ENCODE measurements at regions not wholly inside any gene's neighbourhood (a gene's known extent, or its start where the extent isn't known, plus 50 kb on each side); places are given as distances from the start of the nearest gene placed in this dataset.

DNA sequence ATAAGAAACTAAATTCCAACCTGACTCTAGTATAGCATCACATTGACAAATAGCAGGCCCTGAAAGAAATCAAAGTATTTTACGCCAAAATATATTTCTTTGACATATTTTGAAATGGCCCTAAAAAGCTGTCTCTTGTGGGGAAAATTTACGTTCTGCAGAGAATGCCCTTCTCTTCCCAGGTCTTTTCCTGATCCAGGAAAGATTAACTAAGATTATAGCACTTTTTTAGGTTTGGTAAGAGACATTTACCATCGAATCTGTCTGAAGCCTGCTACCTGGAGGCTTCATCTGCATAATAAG, 121.1 kb downstream of the ATXN3L start:
- H4K20me1 ChIP-seq (ENCODE audit: control insufficient read depth, insufficient read depth, low read length, poor library complexity, severe bottlenecking): no peaks in the 10 kb centered on the region
- no peak overlapping the region for H3K4me2 ChIP-seq (replicated peaks; ENCODE audit: low read depth, low read length, poor library complexity, severe bottlenecking)
- no peak for DNase-seq
- ATAC-seq (ENCODE audit: low read depth): no peak
- H3K9me3 Mint-ChIP-seq (ENCODE audit: insufficient read depth): no peaks in the 10 kb centered on the region
- H3K9me3 ChIP-seq (ENCODE audit: control extremely low read depth in 1 of 3, control insufficient read depth in 2 of 3, insufficient read depth in 1 of 3, low read length in 2 of 3): no peaks in the 10 kb centered on the region
- no peak overlapping the region for H3K4me3 ChIP-seq (ENCODE audit: control extremely low read depth in 1 of 5, extremely low read depth in 1 of 5, insufficient read depth in 1 of 5, low read depth in 2 of 5, low read length in 4 of 5)
- TF ChIP-seq, protein P1, sequence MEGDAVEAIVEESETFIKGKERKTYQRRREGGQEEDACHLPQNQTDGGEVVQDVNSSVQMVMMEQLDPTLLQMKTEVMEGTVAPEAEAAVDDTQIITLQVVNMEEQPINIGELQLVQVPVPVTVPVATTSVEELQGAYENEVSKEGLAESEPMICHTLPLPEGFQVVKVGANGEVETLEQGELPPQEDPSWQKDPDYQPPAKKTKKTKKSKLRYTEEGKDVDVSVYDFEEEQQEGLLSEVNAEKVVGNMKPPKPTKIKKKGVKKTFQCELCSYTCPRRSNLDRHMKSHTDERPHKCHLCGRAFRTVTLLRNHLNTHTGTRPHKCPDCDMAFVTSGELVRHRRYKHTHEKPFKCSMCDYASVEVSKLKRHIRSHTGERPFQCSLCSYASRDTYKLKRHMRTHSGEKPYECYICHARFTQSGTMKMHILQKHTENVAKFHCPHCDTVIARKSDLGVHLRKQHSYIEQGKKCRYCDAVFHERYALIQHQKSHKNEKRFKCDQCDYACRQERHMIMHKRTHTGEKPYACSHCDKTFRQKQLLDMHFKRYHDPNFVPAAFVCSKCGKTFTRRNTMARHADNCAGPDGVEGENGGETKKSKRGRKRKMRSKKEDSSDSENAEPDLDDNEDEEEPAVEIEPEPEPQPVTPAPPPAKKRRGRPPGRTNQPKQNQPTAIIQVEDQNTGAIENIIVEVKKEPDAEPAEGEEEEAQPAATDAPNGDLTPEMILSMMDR (IDR thresholded peaks at IDR 0.05): no peak
- no peak for TF ChIP-seq EZH2 (IDR thresholded peaks at IDR 0.05; ENCODE audit: borderline replicate concordance, insufficient read depth, low read depth, low read length, poor library complexity, severe bottlenecking)
- no CpG with 5 or more reads among the region's 3 CpGs for WGBS (ENCODE audit: insufficient coverage)
- no peak overlapping the region for H3K27ac Mint-ChIP-seq
- H3K4me3 Mint-ChIP-seq: no peak overlapping the region
- H3K27ac ChIP-seq (ENCODE audit: low read length in 2 of 2): no peak overlapping the region
- POLR2A ChIA-PET: no interaction called here
- no peak overlapping the region for H3K9ac ChIP-seq (ENCODE audit: low read length)
- intact Hi-C loops (cut with micrococcal nuclease): no loop called here
- H3K4me1 Mint-ChIP-seq: peaks cover 8% of the 10 kb centered on the region
- H3K79me2 ChIP-seq (ENCODE audit: control insufficient read depth, insufficient read depth, low read length): no peaks in the 10 kb centered on the region
- no peaks in the 10 kb centered on the region for H3K27me3 Mint-ChIP-seq
- CTCF ChIA-PET: no interaction called here
- H3K4me1 ChIP-seq (ENCODE audit: control insufficient read depth in 2 of 2, insufficient read depth in 2 of 2, low read length in 2 of 2): peaks cover 0 to 6% of the 10 kb centered on the region in 2 donors
- H2AFZ ChIP-seq (ENCODE audit: insufficient read depth, low read depth, low read length, poor library complexity, severe bottlenecking): peak overlapping the region; percentile 9
- H3K36me3 ChIP-seq (replicated peaks in 1 of 2; ENCODE audit: control extremely low read depth in 1 of 2, control insufficient read depth in 1 of 2, extremely low read depth in 1 of 2, insufficient read depth in 2 of 2, low read length in 1 of 2): no peaks in the 10 kb centered on the region
- H3K27me3 ChIP-seq (replicated peaks in 1 of 4; ENCODE audit: control extremely low read depth in 1 of 4, control insufficient read depth in 3 of 4, insufficient read depth in 4 of 4, low read length in 3 of 4): no peaks in the 10 kb centered on the region

DNA sequence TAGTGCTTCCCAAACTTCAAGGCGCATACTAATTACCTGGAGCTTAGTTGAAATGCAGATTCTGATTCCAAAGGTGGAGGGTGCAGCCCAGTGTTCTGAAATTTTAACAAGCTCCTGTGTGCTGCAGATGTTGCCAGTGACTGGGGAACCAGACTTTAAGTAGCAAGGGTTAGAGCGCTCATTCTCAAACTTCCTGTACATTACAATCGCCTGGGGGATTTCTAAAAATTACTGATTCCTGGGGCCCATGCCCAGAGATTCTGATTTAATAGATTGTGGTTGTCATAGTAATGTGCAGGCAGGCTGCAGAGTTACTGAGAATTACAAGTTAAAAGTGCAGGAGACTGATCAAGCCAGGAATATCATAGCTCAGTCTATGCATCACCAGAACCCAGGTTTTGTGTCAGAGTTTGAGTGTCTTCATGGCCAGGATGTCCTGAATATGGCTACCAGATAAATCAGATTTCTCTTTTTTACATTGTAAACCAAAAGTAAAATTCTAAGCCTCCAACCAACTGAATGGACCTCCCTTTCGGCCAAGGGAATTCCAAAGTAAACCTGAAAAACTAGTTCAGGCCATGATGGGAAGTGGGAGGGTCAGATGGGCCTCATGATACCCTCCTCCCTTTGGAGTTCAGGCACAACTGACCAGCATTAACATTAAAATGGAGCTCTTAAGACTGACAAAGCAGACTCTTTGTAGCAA, 121.6 kb downstream of the ATXN3L start:
- ATAC-seq (ENCODE audit: low read depth) (no peak), DNase-seq (no peak)
- H3K4me3 ChIP-seq (ENCODE audit: control extremely low read depth in 1 of 5, extremely low read depth in 1 of 5, insufficient read depth in 1 of 5, low read depth in 2 of 5, low read length in 4 of 5): no peak overlapping the region
- no peaks in the 10 kb centered on the region for H3K79me2 ChIP-seq (ENCODE audit: control insufficient read depth, insufficient read depth, low read length)
- H3K4me1 Mint-ChIP-seq: peaks cover 11% of the 10 kb centered on the region
- H3K9me3 ChIP-seq (ENCODE audit: control extremely low read depth in 1 of 3, control insufficient read depth in 2 of 3, insufficient read depth in 1 of 3, low read length in 2 of 3): no peaks in the 10 kb centered on the region
- ChIA-PET POLR2A (no interaction called here), CTCF (interaction anchor here (1.0 kb wide), 1 partner anchor 65 kb away, joined by 3 read pairs; no protein-coding TSS in a partner anchor)
- no peak for TF ChIP-seq EZH2 (IDR thresholded peaks at IDR 0.05; ENCODE audit: borderline replicate concordance, insufficient read depth, low read depth, low read length, poor library complexity, severe bottlenecking)
- TF ChIP-seq, protein P1 (IDR thresholded peaks at IDR 0.05): no peak
- H3K27me3 ChIP-seq (replicated peaks in 1 of 4; ENCODE audit: control extremely low read depth in 1 of 4, control insufficient read depth in 3 of 4, insufficient read depth in 4 of 4, low read length in 3 of 4): no peaks in the 10 kb centered on the region
- no peaks in the 10 kb centered on the region for H4K20me1 ChIP-seq (ENCODE audit: control insufficient read depth, insufficient read depth, low read length, poor library complexity, severe bottlenecking)
- H3K36me3 ChIP-seq (replicated peaks in 1 of 2; ENCODE audit: control extremely low read depth in 1 of 2, control insufficient read depth in 1 of 2, extremely low read depth in 1 of 2, insufficient read depth in 2 of 2, low read length in 1 of 2): no peaks in the 10 kb centered on the region
- WGBS (ENCODE audit: insufficient coverage): no CpG with 5 or more reads among the region's 4 CpGs
- H3K4me1 ChIP-seq (ENCODE audit: control insufficient read depth in 2 of 2, insufficient read depth in 2 of 2, low read length in 2 of 2): peaks cover 0 to 6% of the 10 kb centered on the region in 2 donors
- no peaks in the 10 kb centered on the region for H3K27me3 Mint-ChIP-seq
- H3K4me3 Mint-ChIP-seq: no peak overlapping the region
- H3K9ac ChIP-seq (ENCODE audit: low read length): no peak overlapping the region
- no peak overlapping the region for H3K27ac ChIP-seq (ENCODE audit: low read length in 2 of 2)
- no peak overlapping the region for H3K27ac Mint-ChIP-seq
- intact Hi-C loops (cut with micrococcal nuclease): no loop called here
- H2AFZ ChIP-seq (ENCODE audit: insufficient read depth, low read depth, low read length, poor library complexity, severe bottlenecking): peak overlapping the region; percentile 9
- no peak overlapping the region for H3K4me2 ChIP-seq (replicated peaks; ENCODE audit: low read depth, low read length, poor library complexity, severe bottlenecking)
- no peaks in the 10 kb centered on the region for H3K9me3 Mint-ChIP-seq (ENCODE audit: insufficient read depth)

All from B cell (primary cell).